BJ (cell line): ENCODE measurements at regions not wholly inside any gene's neighbourhood (a gene's known extent, or its start where the extent isn't known, plus 50 kb on each side); places are given as distances from the start of the nearest gene placed in this dataset.

Source experiments
- CTCF ChIA-PET: fragments of 350-600 bp; formaldehyde crosslinking; extraction: SDS; loops from one replicate; lab custom pipeline; 2021; ENCODE audit warnings: antibody characterized with exemption, inconsistent platforms; lab: Yijun Ruan, JAX
- POLR2A ChIA-PET: fragments of 300-600 bp; sonication (Branson Sonifier 250); formaldehyde crosslinking; extraction: SDS; loops from one replicate; lab custom pipeline; 2021; ENCODE audit warnings: antibody characterized with exemption; lab: Charles Lee
- DNase-seq: peaks from one replicate; pipeline ENCODE4 v3.0.0-alpha.2; 2011; ENCODE audit warnings: low read depth
- H3K27me3 ChIP-seq: 2 replicates; pipeline ENCODE4 v1.6.0; 2011; ENCODE audit warnings: low read length; ENCODE audit not compliant: control insufficient read depth, insufficient read depth
- H3K36me3 ChIP-seq: 2 replicates; pipeline ENCODE4 v1.5.1; 2011; ENCODE audit warnings: low read length; ENCODE audit not compliant: control insufficient read depth, insufficient read depth
- H3K4me3 ChIP-seq: 2 replicates; pipeline ENCODE4 v1.5.1; 2011; ENCODE audit warnings: low read depth, mild to moderate bottlenecking, control low read depth, low read length
- CTCF ChIP-seq: IDR thresholded peaks from 2 replicates; pipeline ENCODE4 v1.5.1; 2011; ENCODE audit warnings: low read depth, mild to moderate bottlenecking, control low read depth, inconsistent platforms, low read length, moderate library complexity; ENCODE audit not compliant: insufficient read depth

- DNase-seq: no peak
- no peak for TF ChIP-seq CTCF
- Histone ChIP-seq H3K36me3 (no peaks in the 10 kb centered on the region), H3K4me3 (no peak overlapping the region), H3K27me3 (no peaks in the 10 kb centered on the region)
- CTCF ChIA-PET: no interaction called here
- POLR2A ChIA-PET: no interaction called here
Measured at GRCh38 chr12:115438314-115438713, 754.3 kb upstream of the TBX3 start.

GRCh38 chr12:115437061-115437567 is 753.1 kb upstream of the TBX3 start:
- no peaks in the 10 kb centered on the region for H3K36me3 ChIP-seq
- TF ChIP-seq CTCF: no peak
- no peak overlapping the region for H3K4me3 ChIP-seq
- ChIA-PET CTCF (no interaction called here), POLR2A (no interaction called here)
- DNase-seq: no peak
- H3K27me3 ChIP-seq: no peaks in the 10 kb centered on the region

GRCh38 chr12:115433014-115433634 is 749.1 kb upstream of the TBX3 start:
- ChIA-PET CTCF (interaction anchor here (1.4 to 1.5 kb wide), 2 partner anchors 24 to 319 kb away, joined by 3 read pairs; no protein-coding TSS in a partner anchor), POLR2A (no interaction called here)
- DNase-seq: no peak
- H3K36me3 ChIP-seq: no peaks in the 10 kb centered on the region
- H3K4me3 ChIP-seq: no peak overlapping the region
- H3K27me3 ChIP-seq: no peaks in the 10 kb centered on the region
- no peak for TF ChIP-seq CTCF

DNA sequence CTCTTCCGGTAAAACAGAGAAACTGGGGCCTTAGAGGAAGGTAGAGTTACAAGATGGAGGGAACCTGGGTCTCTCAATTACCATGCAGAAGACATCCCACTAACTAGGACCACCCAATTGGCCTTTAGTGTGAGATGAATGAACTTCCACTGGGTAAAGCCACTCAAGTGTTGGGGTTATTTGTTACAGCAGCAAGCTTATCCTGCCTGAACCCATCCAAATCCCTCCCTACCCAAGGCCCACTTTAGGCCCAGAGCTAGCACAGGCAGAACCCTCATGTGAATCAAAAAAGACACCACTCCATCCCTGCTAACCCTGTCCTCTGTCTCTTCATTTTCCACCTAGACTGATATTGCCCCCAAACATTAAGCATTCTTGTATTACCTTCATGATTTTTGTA is 746.7 kb upstream of the TBX3 start:
- Histone ChIP-seq H3K36me3 (no peaks in the 10 kb centered on the region), H3K27me3 (no peaks in the 10 kb centered on the region), H3K4me3 (no peak overlapping the region)
- DNase-seq: no peak
- TF ChIP-seq CTCF: no peak
- POLR2A ChIA-PET: no interaction called here
- CTCF ChIA-PET: no interaction called here

GRCh38 chr12:115426732-115427131 is 742.8 kb upstream of the TBX3 start:
- no peak overlapping the region for H3K4me3 ChIP-seq
- no peak for DNase-seq
- no peaks in the 10 kb centered on the region for H3K27me3 ChIP-seq
- TF ChIP-seq CTCF: no peak
- ChIA-PET CTCF (no interaction called here), POLR2A (no interaction called here)
- H3K36me3 ChIP-seq: no peaks in the 10 kb centered on the region
